IMR-90 (cell line): ENCODE measurements at regions not wholly inside any gene's neighbourhood (a gene's known extent, or its start where the extent isn't known, plus 50 kb on each side); places are given as distances from the start of the nearest gene placed in this dataset.

Experiments used
- ATAC-seq: fragments of 200-7000 bp; cut with Tn5 transposase; 2 replicates; pipeline ENCODE4 v1.9.1; 2020; ENCODE audit warnings: low read depth, mild to moderate bottlenecking, moderate library complexity
- BruUV-seq: library from RNA; stranded (reverse); fragments of 400-500 nt; replicated peaks from 2 replicates; lab custom pipeline; 2021; lab: Mats Ljungman, UMichigan
- CTCF ChIA-PET: fragments of 300-600 bp; formaldehyde crosslinking; extraction: SDS; loops from one replicate; lab custom pipeline; 2021; ENCODE audit warnings: antibody characterized with exemption; lab: Yijun Ruan, JAX
- POLR2A ChIA-PET: fragments of 300-600 bp; sonication (Branson Sonifier 250); formaldehyde crosslinking; loops from one replicate; lab custom pipeline; 2022; ENCODE audit warnings: antibody characterized with exemption; ENCODE audit not compliant: unreplicated experiment; lab: Charles Lee
- DNase-seq: peaks from one replicate; pipeline ENCODE4 v3.0.0; 2013
- H2AFZ ChIP-seq: replicated peaks from 2 replicates; pipeline ENCODE3; 2013; ENCODE audit warnings: low read length, mild to moderate bottlenecking; ENCODE audit not compliant: poor library complexity
- H2AK5ac ChIP-seq: 2 replicates; pipeline ENCODE4 v1.6.1; 2013; ENCODE audit warnings: low read depth, low read length, inconsistent platforms
- H2AK9ac ChIP-seq: replicated peaks from 2 replicates; pipeline ENCODE3; 2013; ENCODE audit warnings: mild to moderate bottlenecking, low read depth, low read length, moderate library complexity; ENCODE audit not compliant: poor library complexity
- H2BK120ac ChIP-seq: 2 replicates; pipeline ENCODE4 v1.6.1; 2013; ENCODE audit warnings: low read depth, low read length, inconsistent platforms
- H2BK15ac ChIP-seq: 3 replicates; pipeline ENCODE4 v1.6.1; 2013; ENCODE audit warnings: low read depth, low read length, inconsistent platforms
- H2BK20ac ChIP-seq: 2 replicates; pipeline ENCODE4 v1.6.1; 2013; ENCODE audit warnings: low read depth, mild to moderate bottlenecking, inconsistent platforms, low read length, moderate library complexity
- H2BK5ac ChIP-seq: 2 replicates; pipeline ENCODE4 v1.6.1; 2013; ENCODE audit warnings: mild to moderate bottlenecking, low read depth, low read length, inconsistent platforms; ENCODE audit not compliant: poor library complexity, severe bottlenecking
- H3K14ac ChIP-seq: replicated peaks from 2 replicates; pipeline ENCODE4 v1.6.1; 2013; ENCODE audit warnings: low read depth, low read length, inconsistent platforms
- H3K18ac ChIP-seq: 2 replicates; pipeline ENCODE4 v1.6.1; 2013; ENCODE audit warnings: low read depth, low read length, control low read depth
- H3K23ac ChIP-seq: 2 replicates; pipeline ENCODE4 v1.6.1; 2013; ENCODE audit warnings: low read depth, low read length, inconsistent platforms
- H3K27ac ChIP-seq: 2 replicates; pipeline ENCODE4 v1.5.1; 2013; ENCODE audit warnings: mild to moderate bottlenecking, control low read depth, low read length; ENCODE audit not compliant: insufficient read depth
- H3K27me3 ChIP-seq: 2 replicates; pipeline ENCODE4 v1.6.1; 2013; ENCODE audit warnings: low read length; ENCODE audit not compliant: control insufficient read depth, insufficient read depth
- H3K36me3 ChIP-seq: 2 replicates; pipeline ENCODE4 v1.6.1; 2013; ENCODE audit warnings: low read length, mixed read lengths; ENCODE audit not compliant: control insufficient read depth, insufficient read depth
- H3K4ac ChIP-seq: 2 replicates; pipeline ENCODE4 v1.6.1; 2013; ENCODE audit warnings: low read depth, low read length, inconsistent platforms
- H3K4me1 ChIP-seq: 2 replicates; pipeline ENCODE4 v1.6.1; 2013; ENCODE audit warnings: low read length, mixed read lengths; ENCODE audit not compliant: control insufficient read depth, insufficient read depth
- H3K4me2 ChIP-seq: 2 replicates; pipeline ENCODE4 v1.6.1; 2013; ENCODE audit warnings: low read depth, mild to moderate bottlenecking, control low read depth, low read length, moderate library complexity
- H3K4me3 ChIP-seq: 2 replicates; pipeline ENCODE4 v1.5.1; 2013; ENCODE audit warnings: low read depth, mild to moderate bottlenecking, control low read depth, low read length, moderate library complexity; ENCODE audit not compliant: insufficient read depth
- H3K56ac ChIP-seq: 2 replicates; pipeline ENCODE4 v1.6.1; 2013; ENCODE audit warnings: low read length, inconsistent platforms; ENCODE audit not compliant: insufficient read depth; ENCODE audit errors: extremely low read depth
- H3K79me1 ChIP-seq, 2 experiments: 2 replicates each; pipeline ENCODE4 v1.6.1; 2013; ENCODE audit warnings: low read length in 2 of 2, inconsistent platforms in 1 of 2, low read depth in 1 of 2
- H3K9ac ChIP-seq: 2 replicates; pipeline ENCODE4 v1.6.1; 2013; ENCODE audit warnings: low read depth, low read length, control low read depth
- H3K9me1 ChIP-seq: 2 replicates; pipeline ENCODE4 v1.6.1; 2013; ENCODE audit warnings: low read length, inconsistent platforms; ENCODE audit not compliant: insufficient read depth
- H3K9me3 ChIP-seq: 2 replicates; pipeline ENCODE4 v1.6.1; 2013; ENCODE audit warnings: low read length; ENCODE audit not compliant: control insufficient read depth, insufficient read depth
- H4K20me1 ChIP-seq: 2 replicates; pipeline ENCODE4 v1.6.1; 2013; ENCODE audit warnings: low read length, inconsistent platforms; ENCODE audit not compliant: insufficient read depth
- H4K5ac ChIP-seq: 2 replicates; pipeline ENCODE4 v1.6.1; 2013; ENCODE audit warnings: mild to moderate bottlenecking, low read depth, low read length, control low read depth
- H4K8ac ChIP-seq, 2 experiments: 2 replicates each; pipeline ENCODE4 v1.6.1; 2013; ENCODE audit warnings: low read depth in 2 of 2, low read length in 2 of 2, control low read depth in 1 of 2, inconsistent platforms in 1 of 2
- H4K91ac ChIP-seq: 2 replicates; pipeline ENCODE4 v1.6.1; 2013; ENCODE audit warnings: low read depth, low read length, inconsistent platforms; ENCODE audit not compliant: insufficient read depth
- CEBPB ChIP-seq: IDR thresholded peaks from 2 replicates; pipeline ENCODE4 v1.6.1; 2012; ENCODE audit warnings: low read depth, low read length, improper control_type of control experiment
- CHD1 ChIP-seq: IDR thresholded peaks from 2 replicates; pipeline ENCODE4 v1.6.1; 2012; ENCODE audit warnings: low read depth, low read length, improper control_type of control experiment
- FOS ChIP-seq: fragments of 150-350 bp; IDR thresholded peaks from 2 replicates; pipeline ENCODE4 v1.6.1; 2016; ENCODE audit warnings: low read depth, low read length
- RCOR1 ChIP-seq: IDR thresholded peaks from 2 replicates; pipeline ENCODE4 v1.6.1; 2012; ENCODE audit warnings: mild to moderate bottlenecking, low read length, improper control_type of control experiment; ENCODE audit not compliant: insufficient replicate concordance
- RFX5 ChIP-seq: IDR thresholded peaks from 2 replicates; pipeline ENCODE4 v1.8.0; 2012; ENCODE audit warnings: low read depth, mild to moderate bottlenecking, low read length, moderate library complexity
- SMC3 ChIP-seq: fragments of 150-350 bp; IDR thresholded peaks from 2 replicates; pipeline ENCODE4 v1.6.1; 2016; ENCODE audit warnings: low read depth, mild to moderate bottlenecking, antibody characterized with exemption, low read length, moderate library complexity
- WGBS, 2 experiments: methylation state at CpG; one replicate each; pipeline versions ENCODE4 v1.1.5 to v1.1.7; 2013; ENCODE audit warnings: missing lambda C conversion rate in 2 of 2; ENCODE audit not compliant: insufficient read length in 1 of 2; ENCODE audit errors: extremely low coverage in 2 of 2; 5-methylcytosine and 5-hydroxymethylcytosine counted together
- dilution Hi-C: fragments of 300-500 bp; cut with HindIII; formaldehyde crosslinking; loops from one replicate; pipeline ENCODE4 v1.14.3; 2018; ENCODE audit warnings: low sequenced_read_pairs; ENCODE audit not compliant: unreplicated experiment
- in situ Hi-C: fragments of 300-500 bp; cut with MboI; formaldehyde crosslinking; loops from 3 replicates; pipeline ENCODE4 v1.14.3; 2019; ENCODE audit warnings: low sequenced_read_pairs, inconsistent platforms, mixed read lengths
- intact Hi-C: fragments of 100-400 bp; cut with micrococcal nuclease; formaldehyde crosslinking; loops from 2 replicates; pipeline ENCODE4 v1.10.0; 2022

DNA sequence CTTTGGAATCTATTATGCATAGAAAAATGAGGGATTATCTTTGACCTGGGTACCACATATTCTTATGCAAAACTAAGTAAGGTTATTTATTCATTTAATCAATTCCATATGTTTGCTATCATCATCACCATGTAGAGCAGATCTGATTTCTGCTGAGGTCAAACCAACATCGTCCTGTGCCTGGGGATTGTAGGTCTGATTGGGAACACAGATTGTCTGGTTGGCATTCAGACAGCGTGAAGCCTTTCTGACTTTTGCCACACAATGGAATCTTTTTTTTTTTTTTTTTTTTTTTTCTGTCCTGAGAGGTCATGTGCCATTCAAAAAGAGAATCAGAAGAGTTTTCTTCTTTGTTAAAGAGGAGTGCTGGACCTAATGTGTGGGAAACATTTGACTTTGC lies 142.9 kb downstream of the RAB11FIP2 start:
- H3K4me3 ChIP-seq: no peak overlapping the region
- intact Hi-C loops (no loop called here), dilution Hi-C loops (no loop called here), in situ Hi-C loops (no loop called here)
- H3K23ac ChIP-seq: no peak overlapping the region
- H3K27me3 ChIP-seq: no peaks in the 10 kb centered on the region
- no peak overlapping the region for H2BK5ac ChIP-seq
- no TSS peak for BruUV-seq
- H3K9me3 ChIP-seq: peaks cover 6% of the 10 kb centered on the region
- no peak for DNase-seq
- H3K4me1 ChIP-seq: no peaks in the 10 kb centered on the region
- H2BK15ac ChIP-seq: no peak overlapping the region
- H3K4me2 ChIP-seq: no peak overlapping the region
- no peaks in the 10 kb centered on the region for H4K20me1 ChIP-seq
- no CpG with 5 or more reads among the region's 2 CpGs for WGBS, 2 experiments
- H3K56ac ChIP-seq: no peak overlapping the region
- H3K14ac ChIP-seq: no peak overlapping the region
- no peaks in the 10 kb centered on the region for H3K79me1 ChIP-seq
- no peak overlapping the region for H3K4ac ChIP-seq
- H2BK20ac ChIP-seq: no peak overlapping the region
- H4K8ac ChIP-seq: no peak overlapping the region
- no peak overlapping the region for H3K27ac ChIP-seq
- no peak overlapping the region for H2AFZ ChIP-seq
- no peak overlapping the region for H2BK120ac ChIP-seq
- no peak overlapping the region for H4K91ac ChIP-seq
- H3K18ac ChIP-seq: no peak overlapping the region
- no peak overlapping the region for H3K9ac ChIP-seq
- H4K5ac ChIP-seq: no peak overlapping the region
- TF ChIP-seq CHD1 (no peak), RFX5 (no peak), RCOR1 (no peak), SMC3 (no peak), FOS (no peak), CEBPB (no peak)
- ChIA-PET POLR2A (no interaction called here), CTCF (no interaction called here)
- H2AK5ac ChIP-seq: no peak overlapping the region
- no peak for ATAC-seq
- no peaks in the 10 kb centered on the region for H3K9me1 ChIP-seq
- H2AK9ac ChIP-seq: no peak overlapping the region
- H3K36me3 ChIP-seq: no peaks in the 10 kb centered on the region
